Smooth muscle cell of the brain vasculature (primary cell): ENCODE measurements at regions not wholly inside any gene's neighbourhood (a gene's known extent, or its start where the extent isn't known, plus 50 kb on each side); places are given as distances from the start of the nearest gene placed in this dataset.
"Not testable (repeated sequence)": the region's sequence is repeated elsewhere in the genome, so short reads cannot be mapped to it uniquely, and the experiment has no call there.

Experiments used
- DNase-seq: peaks from one replicate; pipeline ENCODE4 v3.0.0-alpha.2; 2012; ENCODE audit warnings: low read depth, low spot score

DNA sequence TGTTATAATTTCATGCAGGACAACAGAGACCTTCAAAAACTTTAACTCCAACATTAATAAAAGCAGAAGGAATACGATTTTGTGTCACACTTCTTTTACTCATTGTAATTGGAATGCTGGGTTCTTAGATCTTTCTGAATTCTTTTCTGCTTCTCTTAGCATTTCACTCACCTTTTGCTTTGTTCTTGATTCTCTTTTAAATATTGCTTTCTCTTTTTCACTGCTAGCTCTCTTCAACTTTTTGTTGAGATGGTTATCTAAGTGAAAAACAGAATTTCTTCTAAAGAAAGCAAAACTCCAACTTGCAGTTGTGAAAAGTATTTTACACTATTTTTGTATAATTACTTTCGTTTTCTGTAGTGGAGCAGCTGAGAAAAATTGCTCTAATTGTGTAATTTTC, 212.6 kb upstream of the KIF2A start:
- DNase-seq = no peak

DNA sequence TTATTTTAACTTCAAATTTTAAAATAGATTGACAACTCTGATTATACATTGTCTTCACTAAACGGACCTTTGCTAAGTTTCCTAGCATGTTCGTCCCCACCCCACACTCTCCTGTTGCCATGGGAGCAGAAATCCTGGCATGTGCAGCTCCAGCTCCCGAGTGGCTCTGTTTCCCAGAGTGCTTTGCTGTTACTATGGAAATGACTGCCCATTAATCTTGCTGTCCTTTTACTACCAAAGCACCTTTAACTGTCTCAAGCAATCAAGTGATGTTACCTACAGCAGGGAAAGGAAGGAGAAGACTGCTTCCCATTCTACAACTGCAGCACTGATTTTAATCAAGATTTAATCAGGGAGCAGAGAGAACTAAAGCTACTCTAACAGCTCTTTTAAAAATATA, 212.0 kb upstream of the KIF2A start:
- no peak for DNase-seq

DNA sequence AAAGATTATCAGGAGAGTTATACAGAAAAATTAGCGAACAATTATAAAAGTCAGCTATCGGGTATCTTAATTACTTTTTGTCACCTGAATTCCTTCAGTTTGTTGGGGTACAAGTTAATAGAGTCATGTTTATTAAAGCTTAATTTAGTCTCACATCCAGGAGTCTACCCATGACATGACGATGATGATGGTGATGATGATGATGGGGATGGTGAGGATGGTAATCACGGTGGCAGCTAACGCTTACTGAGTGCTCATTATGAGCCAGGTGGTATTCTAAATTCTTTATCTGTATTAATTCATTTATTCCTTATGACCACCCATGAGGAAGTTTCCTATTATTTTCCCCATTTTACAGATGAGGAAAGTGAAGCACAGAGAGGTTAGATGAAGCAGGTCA, 208.6 kb upstream of the KIF2A start:
- no peak for DNase-seq

DNA sequence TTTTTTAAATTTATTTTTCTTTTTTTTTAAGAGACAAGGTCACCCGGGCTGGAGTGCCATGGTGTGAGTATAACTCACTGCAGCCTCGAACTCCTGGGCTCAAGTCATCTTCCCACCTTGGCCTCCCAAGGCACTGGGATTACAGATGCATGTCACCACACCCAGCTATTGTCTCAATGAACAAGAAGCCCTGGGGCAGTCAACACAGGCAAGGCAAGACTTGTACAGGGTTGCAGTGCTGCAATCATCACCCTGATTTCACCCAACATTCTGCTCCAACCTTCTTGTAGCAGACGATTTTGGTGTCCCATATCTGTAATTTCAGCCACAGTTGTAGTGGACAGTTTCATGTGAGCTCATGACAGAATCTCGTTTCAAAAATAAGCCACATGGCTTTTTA, 205.8 kb upstream of the KIF2A start:
- no peak for DNase-seq

DNA sequence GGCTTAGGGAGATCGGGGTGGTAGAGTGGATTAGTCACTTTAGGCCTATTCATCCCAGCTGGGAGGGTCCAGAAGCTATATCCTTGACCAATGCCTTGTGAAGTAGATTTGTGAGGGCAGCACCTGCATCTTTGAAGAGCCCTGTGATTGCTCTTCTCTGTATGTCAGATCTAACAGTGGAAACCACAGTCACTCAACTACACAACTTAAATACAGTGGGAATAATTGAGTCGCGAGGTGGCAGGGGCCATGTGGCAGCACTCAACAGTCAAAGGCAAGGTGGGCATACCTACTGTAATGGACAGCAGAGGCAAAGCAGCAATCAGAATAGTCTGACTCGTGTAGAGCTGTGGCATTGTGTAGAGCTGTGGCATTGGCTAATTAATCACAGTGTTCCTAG, 202.1 kb upstream of the KIF2A start:
- not testable (repeated sequence) for DNase-seq

DNA sequence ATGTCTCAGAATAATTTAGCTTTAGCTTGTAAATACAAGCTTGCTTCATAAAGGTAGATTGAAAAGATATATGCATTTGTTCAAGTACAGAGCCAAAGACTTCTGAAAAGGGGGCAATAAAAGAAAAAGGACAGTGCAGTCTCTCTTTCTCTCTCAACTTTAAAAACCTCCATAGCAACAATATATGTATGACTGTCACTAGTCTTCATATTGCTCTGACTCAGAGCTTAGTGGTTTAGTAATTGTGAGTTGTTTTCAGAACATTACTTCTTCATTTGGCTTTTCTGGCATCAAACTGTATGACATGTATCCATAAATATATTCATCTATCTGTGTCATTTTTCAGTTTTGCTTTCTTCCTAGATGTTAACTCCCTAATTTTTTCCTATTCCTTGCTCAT, 194.6 kb upstream of the KIF2A start:
- no peak for DNase-seq

DNA sequence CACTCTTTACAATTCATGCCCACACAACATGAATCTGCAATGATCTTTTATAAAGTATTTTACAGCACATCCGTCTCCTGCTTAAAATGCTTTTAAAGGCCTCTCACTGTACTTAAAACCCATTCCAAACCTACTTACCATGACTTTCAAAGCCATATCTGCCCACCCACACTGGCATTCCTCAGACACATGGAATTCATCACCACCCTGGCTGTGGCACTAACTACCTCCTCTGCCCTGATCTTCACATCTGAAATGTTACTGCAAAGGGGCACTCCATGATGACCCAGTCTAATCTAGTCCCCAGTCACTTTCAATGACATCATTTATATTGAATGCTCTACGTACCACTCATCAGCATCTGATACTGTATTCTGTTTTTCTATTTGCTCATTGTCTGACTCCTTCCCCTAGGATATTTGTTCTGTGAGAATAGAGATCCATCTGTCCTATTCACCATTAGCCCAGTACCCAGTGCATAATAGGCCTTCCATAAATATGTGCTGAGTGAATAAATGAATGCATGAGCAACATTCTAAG, 193.2 kb upstream of the KIF2A start:
- no peak for DNase-seq

DNA sequence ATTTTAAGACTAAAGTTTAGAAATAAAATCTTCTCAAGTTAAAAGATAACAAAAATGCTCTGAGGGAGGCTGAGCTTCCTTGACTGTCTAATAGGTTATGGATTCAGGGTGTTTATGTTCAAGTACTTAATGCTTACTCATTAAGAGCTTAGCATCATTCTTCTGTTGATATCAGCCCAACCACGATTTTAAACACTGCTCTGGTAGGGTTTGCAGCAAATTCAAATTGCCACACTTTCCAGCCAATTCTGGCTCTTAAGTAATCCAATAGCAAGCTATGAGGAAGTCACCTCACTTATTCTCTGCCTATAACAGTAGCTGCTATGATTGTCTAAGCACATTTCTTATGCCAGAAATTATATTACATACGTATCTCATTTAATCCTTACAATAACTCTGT, 191.0 kb upstream of the KIF2A start:
- DNase-seq = no peak

DNA sequence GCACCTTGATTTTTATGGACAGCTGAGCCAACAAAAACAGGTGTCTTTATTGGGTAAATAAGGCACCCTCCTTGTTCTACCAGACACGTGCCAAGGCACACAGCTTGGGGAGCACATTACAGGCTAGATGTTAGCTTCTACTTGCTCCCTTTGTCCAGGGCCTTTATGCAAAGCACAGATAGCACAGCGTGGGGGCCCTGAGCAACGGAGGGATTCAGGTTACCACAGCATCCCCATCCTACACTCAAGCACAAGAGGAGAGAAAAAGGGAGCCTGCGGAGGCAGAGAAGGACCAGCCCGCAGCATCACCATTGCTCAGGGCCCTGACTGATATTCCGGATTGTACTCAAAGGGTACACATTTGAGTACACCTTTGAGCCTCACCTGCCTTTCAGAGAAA, 181.7 kb upstream of the KIF2A start:
- DNase-seq = no peak

DNA sequence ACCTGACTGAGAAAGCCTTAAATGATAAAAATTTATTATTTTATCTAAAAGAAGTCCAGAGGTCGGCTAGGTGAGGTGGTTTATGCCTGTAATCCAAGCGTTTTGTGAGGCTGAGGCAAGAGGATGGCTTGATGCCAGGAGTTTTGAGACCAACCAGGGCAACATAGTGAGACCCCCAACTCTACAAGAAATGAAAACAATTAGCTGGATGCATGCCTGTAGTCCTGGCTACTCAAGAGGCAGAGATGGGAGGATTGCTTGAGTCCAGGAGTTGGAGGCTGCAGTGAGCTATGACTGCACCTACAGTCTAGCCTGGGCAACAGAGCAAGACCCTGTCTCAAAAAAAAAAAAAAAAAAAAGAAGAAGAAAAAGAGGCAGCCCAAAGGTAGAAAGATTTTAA, 179.9 kb upstream of the KIF2A start:
- no peak for DNase-seq

DNA sequence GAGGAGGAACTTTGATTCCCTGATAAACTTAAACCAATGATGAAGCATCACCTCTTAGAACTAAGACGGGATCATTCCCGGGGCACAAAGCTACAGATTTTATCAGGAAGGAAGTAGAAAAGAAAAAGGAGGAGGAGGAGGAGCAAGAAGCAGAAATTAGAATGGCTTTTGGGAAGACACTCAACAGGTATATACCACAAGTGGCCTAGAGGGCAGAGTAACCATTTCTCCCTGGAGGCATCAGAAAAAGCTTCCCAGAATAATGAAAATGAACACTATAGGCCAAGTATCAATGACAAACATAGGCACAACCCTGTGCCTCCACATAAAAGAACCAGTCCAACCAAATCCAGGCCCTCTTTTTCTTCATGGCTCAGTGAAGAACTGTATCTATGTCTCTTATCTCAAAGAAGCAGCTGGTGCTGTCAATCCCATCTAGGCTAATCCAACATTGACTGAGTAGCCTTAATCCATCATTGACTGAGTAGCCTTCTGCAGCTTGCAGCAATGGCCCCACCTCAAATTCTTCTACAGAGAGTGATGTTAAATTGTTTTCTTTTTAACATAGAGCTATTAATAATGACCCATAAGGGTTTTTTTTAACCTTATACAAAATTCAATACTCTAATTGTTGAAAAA, 178.8 kb upstream of the KIF2A start:
- no peak for DNase-seq

DNA sequence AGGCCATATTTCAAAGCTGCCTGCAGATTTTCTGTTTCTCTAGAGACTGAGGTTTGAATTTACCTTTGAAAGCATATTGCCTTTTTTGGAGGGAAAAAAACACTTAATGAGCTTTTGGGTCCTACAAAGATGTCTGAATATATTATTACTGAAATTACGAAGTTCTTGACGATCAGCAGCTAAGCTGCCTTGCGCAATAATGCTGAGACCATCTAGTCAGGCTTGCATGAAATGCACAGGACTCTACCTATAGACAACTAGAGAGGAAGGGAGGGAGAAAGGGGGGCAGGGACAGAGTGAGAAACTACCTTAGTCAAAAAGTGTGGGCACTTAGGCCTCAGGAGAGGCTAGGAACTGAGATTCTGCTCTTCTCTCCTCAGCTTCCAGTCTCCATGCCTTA, 175.9 kb upstream of the KIF2A start:
- DNase-seq = no peak

DNA sequence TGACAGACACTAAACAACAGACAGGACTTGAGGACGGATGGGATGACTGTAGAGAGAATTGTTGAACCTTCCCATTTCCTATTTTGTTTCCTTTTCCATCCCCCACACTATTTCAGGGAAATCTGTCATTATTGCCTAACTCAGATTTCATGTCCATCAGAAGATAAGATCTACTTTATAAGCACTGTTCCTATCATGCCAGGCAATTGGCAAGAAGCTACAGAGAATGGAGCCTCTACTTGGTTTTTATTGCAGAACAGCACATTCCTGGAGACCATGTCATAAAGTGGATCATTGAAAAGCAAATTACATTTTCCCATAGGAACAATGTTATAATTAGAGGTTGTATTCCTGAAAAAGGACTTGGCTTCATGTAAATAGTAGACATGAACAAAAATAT, 173.7 kb upstream of the KIF2A start:
- no peak for DNase-seq

DNA sequence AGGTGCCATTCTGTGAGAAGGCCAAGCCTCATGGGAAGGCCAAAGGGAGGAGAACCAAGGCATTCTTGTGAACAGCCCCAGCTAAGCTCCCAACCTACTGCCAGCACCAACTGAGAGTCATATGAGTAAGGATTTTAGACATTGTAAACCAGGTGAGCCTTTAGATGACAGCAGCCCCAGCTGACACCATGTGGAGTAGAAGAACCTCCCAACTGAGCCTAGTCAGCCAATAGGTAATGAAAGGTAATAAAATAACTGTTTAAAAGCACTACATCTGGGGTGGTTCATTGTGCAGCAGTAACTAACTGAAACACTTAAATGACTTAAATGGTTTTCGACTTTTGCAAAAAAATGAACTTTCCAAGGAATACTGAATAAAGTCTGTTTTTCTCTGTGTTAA, 172.6 kb upstream of the KIF2A start:
- DNase-seq = no peak

DNA sequence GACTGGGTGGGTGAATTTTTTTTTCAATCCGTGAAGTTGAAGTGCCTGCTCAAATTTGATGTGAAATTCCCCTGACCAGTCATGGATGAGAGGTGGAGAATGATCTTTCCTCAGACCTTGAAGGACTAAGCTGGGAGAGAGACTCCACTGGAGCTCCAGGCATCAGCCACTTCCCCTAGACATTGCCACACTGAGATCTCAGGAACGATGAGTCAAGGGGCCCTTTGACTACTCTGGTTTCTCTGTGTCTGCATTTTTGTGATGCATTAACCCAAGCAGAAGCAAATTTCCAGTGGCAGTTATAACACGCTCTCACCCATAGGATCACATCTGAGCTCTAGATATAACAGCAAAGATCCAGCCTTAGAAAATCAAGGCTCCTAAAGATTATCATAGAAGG, 171.2 kb upstream of the KIF2A start:
- DNase-seq = no peak

DNA sequence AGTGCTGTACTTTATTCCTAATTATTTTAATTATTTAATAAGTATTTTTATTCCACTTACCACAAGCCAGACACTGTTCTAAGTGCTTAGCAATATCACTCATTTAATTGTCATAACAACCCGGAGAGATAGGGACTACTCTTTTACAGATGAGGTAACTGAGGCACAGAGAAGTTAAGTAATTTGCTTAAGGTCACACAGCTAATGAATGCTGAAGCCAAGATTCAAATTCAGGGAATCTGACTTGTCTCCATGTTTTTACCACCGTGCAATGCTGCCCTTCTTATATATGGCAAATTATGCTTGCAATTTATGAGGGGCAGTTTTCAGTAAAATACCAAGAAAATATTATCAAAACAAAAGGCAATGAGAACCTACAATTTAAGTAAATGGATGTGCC, 168.4 kb upstream of the KIF2A start:
- no peak for DNase-seq

DNA sequence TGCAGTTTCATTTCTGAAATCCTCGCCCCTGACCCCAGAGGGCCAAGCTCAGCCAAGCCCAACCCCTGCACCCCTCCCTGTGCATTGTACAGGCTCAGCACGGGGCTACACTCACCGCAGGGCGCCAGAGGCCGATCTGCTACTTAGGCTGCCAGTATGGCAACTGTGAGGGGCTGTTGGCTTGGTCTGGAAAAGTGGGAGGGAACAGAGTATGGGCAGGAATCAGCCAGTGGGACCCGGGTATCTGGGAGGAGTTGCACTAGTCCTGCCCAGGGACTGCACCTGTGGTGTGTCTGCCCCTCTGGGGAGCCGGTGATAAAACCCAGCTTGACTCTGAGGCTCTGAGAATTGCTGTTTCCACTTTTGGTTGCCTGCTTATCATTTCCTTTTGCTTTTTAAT, 167.4 kb upstream of the KIF2A start:
- DNase-seq = no peak

DNA sequence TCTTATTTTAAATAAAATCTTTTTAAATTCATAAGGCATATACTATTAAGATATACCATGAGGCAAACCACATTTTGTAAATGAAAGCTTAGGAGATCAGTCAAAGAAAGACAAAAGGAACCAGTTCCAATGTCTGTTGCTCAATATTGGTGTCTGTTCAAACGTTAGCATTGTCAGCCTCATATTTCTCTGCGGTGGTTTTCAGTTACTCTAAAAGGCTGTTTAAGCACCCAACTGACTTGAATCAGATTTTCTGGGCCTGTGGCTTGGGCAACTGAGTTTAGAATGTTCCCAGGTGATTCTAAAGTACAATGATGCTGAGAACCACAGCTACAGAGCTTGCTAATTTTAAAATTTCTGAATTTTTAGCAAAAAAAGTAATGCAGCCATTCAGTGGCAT, 166.3 kb upstream of the KIF2A start:
- DNase-seq = no peak

DNA sequence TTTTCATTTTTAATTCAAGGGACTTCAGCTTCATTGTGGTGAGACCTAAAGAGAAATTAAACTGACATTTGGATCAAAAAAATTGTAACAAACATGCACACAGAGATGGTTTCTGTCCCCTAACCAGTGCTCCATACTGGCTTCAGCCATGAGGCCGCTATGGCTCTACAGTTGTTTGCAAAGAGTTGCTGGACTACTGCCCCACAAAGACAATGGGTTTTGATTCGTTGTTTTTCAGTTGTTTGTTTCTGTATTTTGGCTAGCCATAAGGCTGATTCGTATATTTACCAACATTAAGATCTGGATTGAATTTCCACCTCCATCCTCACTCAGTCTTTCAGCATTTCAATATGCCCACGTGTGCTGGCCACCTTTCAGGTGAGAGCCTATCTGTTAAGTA, 163.7 kb upstream of the KIF2A start:
- no peak for DNase-seq

DNA sequence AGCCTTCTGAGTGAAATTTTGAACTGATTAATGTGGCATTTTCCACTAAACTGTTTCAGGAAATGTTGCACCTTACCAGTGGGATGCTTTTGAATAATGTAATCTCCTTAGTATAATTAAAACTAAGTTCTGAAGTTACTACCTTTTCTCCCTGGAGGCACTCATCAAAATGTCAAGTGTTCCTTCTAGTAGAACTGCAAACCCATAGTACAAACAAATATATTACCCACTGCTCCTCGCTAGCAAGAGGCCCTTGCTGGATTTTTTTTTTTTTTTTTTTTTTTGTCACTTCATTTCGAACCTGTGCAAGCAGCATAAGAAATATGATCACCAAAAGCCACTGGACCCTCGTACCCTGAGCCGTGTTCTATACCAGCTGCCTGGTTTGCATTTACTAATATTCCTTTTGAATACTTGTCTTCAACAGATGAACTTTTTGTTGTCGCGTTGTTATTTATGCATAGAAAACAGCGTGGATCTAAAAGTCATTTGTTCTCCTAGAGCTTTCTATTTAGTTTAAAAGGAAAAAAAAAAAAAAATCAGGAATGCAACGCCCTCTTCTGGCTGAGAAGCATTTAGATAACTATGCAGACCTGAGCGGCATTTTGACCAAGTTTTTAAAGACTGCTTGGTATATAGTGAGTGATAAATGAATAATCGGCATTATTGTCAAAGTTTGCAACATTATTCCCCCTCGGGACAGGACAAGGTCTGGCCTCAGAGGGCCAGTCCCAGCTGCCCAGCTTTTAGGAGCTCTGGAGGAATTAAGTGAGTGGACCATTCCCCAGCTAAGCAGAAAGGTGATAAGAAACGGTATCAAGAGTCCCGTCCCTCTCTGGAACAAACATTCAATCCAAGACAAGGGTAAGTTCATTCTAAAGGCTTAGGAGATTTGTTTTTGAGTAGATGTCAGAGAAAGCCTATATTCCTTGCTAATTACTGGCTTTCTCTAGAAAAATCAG, 162.5 kb upstream of the KIF2A start:
- peak; percentile 9 for DNase-seq

DNA sequence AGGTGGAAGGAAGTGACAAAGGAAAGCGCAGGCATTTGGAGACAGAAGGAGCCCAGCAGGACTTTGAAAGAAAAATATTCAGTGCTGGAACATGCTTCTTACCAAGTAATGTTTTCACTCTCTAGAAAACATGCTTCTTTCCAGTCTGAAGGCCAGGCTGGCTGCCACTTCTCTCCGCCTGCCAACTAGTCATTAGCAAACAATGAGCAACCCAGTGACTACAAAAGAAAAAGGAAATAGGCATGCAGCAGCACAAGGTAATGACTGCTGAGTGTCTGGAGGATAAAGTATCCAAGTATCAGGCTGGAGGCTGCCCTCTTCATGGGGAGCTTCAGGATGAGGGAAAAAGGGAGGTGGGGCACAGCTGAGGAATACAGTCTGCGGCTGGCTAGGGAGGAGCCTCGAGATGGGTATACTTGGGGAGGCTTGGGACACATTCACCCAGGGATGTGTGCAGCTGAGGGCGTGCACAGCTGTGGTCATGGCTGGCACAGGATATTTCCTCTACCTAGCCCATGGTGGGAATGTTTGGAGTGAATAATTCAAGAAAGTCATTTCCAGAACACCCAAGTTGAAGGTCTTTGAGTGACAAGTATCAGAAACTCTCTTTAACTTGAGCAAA, 161.5 kb upstream of the KIF2A start:
- DNase-seq = no peak

DNA sequence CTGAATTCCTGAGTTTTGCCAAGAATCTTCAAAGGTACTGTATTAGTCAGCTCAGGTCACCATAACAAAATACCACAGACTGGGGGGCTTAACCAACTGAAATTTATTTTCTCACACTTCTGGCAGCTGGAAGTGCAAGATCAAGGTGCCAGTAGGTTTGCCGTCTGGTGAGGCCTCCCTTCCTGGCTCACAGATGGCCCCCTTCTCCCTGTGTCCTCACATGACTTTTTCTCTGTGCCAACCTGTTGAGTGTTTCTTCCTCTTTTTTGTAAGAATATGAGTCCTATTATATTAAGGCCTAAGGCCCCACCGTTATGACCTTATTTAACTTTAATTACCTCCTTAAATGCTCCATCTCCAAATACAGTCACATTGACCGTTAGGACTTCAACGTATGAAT, 156.1 kb upstream of the KIF2A start:
- no peak for DNase-seq
